ENCODE measurements at regions not wholly inside any gene's neighbourhood (a gene's known extent, or its start where the extent isn't known, plus 50 kb on each side); places are given as distances from the start of the nearest gene placed in this dataset.

DNA sequence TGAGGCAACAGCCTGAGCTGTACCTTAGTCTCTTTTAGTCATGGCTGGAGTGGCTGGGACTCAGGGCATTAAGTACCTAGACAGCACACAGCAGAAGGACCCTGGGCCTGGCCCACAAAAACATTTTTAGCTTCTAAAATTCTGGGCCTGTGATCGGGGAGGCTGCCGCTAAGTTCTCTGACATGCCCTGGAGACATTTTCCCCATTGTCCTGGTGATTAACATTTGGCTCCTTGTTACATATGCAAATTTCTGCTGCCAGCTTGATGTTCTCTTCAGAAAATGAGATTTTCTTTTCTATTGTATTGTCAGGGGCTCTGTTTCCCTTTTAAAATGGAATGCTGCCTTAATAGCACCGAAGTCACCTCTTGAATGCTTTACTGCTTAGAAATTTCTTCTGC is 952.4 kb downstream of the TRAM1L1 start:
- H3K9me2 ChIP-seq (ENCODE audit: insufficient read depth), result peaks cover 7% of the 10 kb centered on the region
- Mint-ChIP-seq H3K9me3 (peaks cover 7% of the 10 kb centered on the region; the same call in 2 of the 3 replicates), H3K4me3 (no peak overlapping the region), H3K27ac (no peak overlapping the region), H3K4me1 (peaks cover 7% of the 10 kb centered on the region; the same call in 1 of the 3 replicates), H3K36me3 (ENCODE audit: low read depth) (peaks cover 8% of the 10 kb centered on the region; the same call in 1 of the 3 replicates), H3K27me3 (ENCODE audit: insufficient read depth, low read depth, poor library complexity) (no peaks in the 10 kb centered on the region)
- H2AFZ ChIP-seq, result no peak overlapping the region
- H3K4me2 ChIP-seq, result no peak overlapping the region
- no peak overlapping the region for H3K4me3 ChIP-seq
- DNase-seq (ENCODE audit: low spot score), result no peak
- H4K20me1 ChIP-seq (replicated peaks; ENCODE audit: insufficient read depth), result no peaks in the 10 kb centered on the region
- no peaks in the 10 kb centered on the region for H3K27me3 ChIP-seq (ENCODE audit: insufficient read depth)
- H3F3A ChIP-seq (replicated peaks; ENCODE audit: low read depth), result no peaks in the 10 kb centered on the region
- TF ChIP-seq, protein P1, sequence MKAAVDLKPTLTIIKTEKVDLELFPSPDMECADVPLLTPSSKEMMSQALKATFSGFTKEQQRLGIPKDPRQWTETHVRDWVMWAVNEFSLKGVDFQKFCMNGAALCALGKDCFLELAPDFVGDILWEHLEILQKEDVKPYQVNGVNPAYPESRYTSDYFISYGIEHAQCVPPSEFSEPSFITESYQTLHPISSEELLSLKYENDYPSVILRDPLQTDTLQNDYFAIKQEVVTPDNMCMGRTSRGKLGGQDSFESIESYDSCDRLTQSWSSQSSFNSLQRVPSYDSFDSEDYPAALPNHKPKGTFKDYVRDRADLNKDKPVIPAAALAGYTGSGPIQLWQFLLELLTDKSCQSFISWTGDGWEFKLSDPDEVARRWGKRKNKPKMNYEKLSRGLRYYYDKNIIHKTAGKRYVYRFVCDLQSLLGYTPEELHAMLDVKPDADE (IDR thresholded peaks at IDR 0.05), result no peak
- TF ChIP-seq NANOG (IDR thresholded peaks at IDR 0.05; ENCODE audit: borderline replicate concordance) (no peak), EZH2phosphoT487 (IDR thresholded peaks at IDR 0.05; ENCODE audit: unreplicated experiment) (no peak), EZH2 (IDR thresholded peaks at IDR 0.05; ENCODE audit: low read depth, unreplicated experiment) (no peak), JUNB (IDR thresholded peaks at IDR 0.05; ENCODE audit: unreplicated experiment) (no peak), ZNF331 (CRISPR knock-in tag; IDR thresholded peaks at IDR 0.05; ENCODE audit: low read depth) (no peak), POLR2AphosphoS5 (IDR thresholded peaks at IDR 0.05; ENCODE audit: low read depth) (no peak), CREB1 (CRISPR knock-in tag; IDR thresholded peaks at IDR 0.05; ENCODE audit: low read depth) (no peak), ZNF114 (CRISPR knock-in tag; IDR thresholded peaks at IDR 0.05) (no peak), STAT1 (IDR thresholded peaks at IDR 0.05; ENCODE audit: unreplicated experiment) (no peak)
- TF ChIP-seq, protein P2, sequence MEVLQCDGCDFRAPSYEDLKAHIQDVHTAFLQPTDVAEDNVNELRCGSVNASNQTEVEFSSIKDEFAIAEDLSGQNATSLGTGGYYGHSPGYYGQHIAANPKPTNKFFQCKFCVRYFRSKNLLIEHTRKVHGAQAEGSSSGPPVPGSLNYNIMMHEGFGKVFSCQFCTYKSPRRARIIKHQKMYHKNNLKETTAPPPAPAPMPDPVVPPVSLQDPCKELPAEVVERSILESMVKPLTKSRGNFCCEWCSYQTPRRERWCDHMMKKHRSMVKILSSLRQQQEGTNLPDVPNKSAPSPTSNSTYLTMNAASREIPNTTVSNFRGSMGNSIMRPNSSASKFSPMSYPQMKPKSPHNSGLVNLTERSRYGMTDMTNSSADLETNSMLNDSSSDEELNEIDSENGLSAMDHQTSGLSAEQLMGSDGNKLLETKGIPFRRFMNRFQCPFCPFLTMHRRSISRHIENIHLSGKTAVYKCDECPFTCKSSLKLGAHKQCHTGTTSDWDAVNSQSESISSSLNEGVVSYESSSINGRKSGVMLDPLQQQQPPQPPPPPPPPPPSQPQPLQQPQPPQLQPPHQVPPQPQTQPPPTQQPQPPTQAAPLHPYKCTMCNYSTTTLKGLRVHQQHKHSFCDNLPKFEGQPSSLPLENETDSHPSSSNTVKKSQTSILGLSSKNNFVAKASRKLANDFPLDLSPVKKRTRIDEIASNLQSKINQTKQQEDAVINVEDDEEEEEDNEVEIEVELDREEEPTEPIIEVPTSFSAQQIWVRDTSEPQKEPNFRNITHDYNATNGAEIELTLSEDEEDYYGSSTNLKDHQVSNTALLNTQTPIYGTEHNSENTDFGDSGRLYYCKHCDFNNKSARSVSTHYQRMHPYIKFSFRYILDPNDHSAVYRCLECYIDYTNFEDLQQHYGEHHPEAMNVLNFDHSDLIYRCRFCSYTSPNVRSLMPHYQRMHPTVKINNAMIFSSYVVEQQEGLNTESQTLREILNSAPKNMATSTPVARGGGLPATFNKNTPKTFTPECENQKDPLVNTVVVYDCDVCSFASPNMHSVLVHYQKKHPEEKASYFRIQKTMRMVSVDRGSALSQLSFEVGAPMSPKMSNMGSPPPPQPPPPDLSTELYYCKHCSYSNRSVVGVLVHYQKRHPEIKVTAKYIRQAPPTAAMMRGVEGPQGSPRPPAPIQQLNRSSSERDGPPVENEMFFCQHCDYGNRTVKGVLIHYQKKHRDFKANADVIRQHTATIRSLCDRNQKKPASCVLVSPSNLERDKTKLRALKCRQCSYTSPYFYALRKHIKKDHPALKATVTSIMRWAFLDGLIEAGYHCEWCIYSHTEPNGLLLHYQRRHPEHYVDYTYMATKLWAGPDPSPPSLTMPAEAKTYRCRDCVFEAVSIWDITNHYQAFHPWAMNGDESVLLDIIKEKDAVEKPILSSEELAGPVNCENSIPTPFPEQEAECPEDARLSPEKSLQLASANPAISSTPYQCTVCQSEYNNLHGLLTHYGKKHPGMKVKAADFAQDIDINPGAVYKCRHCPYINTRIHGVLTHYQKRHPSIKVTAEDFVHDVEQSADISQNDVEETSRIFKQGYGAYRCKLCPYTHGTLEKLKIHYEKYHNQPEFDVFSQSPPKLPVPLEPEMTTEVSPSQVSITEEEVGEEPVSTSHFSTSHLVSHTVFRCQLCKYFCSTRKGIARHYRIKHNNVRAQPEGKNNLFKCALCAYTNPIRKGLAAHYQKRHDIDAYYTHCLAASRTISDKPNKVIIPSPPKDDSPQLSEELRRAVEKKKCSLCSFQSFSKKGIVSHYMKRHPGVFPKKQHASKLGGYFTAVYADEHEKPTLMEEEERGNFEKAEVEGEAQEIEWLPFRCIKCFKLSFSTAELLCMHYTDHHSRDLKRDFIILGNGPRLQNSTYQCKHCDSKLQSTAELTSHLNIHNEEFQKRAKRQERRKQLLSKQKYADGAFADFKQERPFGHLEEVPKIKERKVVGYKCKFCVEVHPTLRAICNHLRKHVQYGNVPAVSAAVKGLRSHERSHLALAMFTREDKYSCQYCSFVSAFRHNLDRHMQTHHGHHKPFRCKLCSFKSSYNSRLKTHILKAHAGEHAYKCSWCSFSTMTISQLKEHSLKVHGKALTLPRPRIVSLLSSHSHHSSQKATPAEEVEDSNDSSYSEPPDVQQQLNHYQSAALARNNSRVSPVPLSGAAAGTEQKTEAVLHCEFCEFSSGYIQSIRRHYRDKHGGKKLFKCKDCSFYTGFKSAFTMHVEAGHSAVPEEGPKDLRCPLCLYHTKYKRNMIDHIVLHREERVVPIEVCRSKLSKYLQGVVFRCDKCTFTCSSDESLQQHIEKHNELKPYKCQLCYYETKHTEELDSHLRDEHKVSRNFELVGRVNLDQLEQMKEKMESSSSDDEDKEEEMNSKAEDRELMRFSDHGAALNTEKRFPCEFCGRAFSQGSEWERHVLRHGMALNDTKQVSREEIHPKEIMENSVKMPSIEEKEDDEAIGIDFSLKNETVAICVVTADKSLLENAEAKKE (CRISPR knock-in tag; IDR thresholded peaks at IDR 0.05), result no peak
- TF ChIP-seq, protein P3, sequence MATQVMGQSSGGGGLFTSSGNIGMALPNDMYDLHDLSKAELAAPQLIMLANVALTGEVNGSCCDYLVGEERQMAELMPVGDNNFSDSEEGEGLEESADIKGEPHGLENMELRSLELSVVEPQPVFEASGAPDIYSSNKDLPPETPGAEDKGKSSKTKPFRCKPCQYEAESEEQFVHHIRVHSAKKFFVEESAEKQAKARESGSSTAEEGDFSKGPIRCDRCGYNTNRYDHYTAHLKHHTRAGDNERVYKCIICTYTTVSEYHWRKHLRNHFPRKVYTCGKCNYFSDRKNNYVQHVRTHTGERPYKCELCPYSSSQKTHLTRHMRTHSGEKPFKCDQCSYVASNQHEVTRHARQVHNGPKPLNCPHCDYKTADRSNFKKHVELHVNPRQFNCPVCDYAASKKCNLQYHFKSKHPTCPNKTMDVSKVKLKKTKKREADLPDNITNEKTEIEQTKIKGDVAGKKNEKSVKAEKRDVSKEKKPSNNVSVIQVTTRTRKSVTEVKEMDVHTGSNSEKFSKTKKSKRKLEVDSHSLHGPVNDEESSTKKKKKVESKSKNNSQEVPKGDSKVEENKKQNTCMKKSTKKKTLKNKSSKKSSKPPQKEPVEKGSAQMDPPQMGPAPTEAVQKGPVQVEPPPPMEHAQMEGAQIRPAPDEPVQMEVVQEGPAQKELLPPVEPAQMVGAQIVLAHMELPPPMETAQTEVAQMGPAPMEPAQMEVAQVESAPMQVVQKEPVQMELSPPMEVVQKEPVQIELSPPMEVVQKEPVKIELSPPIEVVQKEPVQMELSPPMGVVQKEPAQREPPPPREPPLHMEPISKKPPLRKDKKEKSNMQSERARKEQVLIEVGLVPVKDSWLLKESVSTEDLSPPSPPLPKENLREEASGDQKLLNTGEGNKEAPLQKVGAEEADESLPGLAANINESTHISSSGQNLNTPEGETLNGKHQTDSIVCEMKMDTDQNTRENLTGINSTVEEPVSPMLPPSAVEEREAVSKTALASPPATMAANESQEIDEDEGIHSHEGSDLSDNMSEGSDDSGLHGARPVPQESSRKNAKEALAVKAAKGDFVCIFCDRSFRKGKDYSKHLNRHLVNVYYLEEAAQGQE (IDR thresholded peaks at IDR 0.05; ENCODE audit: unreplicated experiment), result no peak
- TF ChIP-seq, protein P4, sequence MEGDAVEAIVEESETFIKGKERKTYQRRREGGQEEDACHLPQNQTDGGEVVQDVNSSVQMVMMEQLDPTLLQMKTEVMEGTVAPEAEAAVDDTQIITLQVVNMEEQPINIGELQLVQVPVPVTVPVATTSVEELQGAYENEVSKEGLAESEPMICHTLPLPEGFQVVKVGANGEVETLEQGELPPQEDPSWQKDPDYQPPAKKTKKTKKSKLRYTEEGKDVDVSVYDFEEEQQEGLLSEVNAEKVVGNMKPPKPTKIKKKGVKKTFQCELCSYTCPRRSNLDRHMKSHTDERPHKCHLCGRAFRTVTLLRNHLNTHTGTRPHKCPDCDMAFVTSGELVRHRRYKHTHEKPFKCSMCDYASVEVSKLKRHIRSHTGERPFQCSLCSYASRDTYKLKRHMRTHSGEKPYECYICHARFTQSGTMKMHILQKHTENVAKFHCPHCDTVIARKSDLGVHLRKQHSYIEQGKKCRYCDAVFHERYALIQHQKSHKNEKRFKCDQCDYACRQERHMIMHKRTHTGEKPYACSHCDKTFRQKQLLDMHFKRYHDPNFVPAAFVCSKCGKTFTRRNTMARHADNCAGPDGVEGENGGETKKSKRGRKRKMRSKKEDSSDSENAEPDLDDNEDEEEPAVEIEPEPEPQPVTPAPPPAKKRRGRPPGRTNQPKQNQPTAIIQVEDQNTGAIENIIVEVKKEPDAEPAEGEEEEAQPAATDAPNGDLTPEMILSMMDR (conservative IDR thresholded peaks at IDR 0.05; ENCODE audit: low read depth in 2 of 2), result no peak
- H3K27ac ChIP-seq (ENCODE audit: low read depth), result no peak overlapping the region
- no peaks in the 10 kb centered on the region for H3K36me3 ChIP-seq (ENCODE audit: insufficient read depth)
- no peak for ATAC-seq
- H3K4me1 ChIP-seq (ENCODE audit: insufficient read depth), result no peaks in the 10 kb centered on the region
- H3K79me2 ChIP-seq (replicated peaks; ENCODE audit: insufficient read depth), result no peaks in the 10 kb centered on the region

Data from GM23338 (cell line).